Ovary (tissue), 3 donors: ENCODE measurements at regions not wholly inside any gene's neighbourhood (a gene's known extent, or its start where the extent isn't known, plus 50 kb on each side); places are given as distances from the start of the nearest gene placed in this dataset.

Experiments
- EP300 ChIP-seq: sonication (generic); formaldehyde crosslinking; IDR thresholded peaks from one replicate; pipeline ENCODE4 v1.6.1; 2017; ENCODE audit warnings: antibody characterized with exemption
- TF ChIP-seq, protein P1 (sequence below), 3 donors: fragments of 450-650 bp in 2 of 3; fragments of 200-600 bp in 1 of 3; IDR thresholded peaks; one replicate each; pipeline versions ENCODE4 v1.5.1 to v1.8.0; 2016 to 2022; ENCODE audit warnings: antibody characterized with exemption in 3 of 3, mild to moderate bottlenecking in 1 of 3
- donor health status: DM: no; HTN: no; CAD: no.

DNA sequence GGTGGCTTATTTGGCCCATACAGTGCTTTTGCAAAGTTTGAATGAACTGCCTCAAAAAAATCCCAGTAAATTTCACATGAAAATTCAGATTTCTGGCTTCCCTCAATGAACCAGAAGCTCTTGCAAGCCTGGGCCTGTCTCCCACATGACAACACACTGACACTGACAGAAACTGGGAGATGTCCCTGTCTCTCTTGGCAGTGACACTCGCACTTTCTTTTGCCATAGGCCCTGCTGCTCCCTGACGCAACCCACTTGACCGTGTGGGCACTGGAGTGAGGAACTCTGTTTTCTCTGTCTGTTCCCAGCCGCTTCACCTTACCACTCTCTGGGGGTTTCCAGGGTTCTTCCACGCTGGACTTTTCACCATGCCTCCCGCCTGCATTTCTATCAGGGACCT is 524.5 kb downstream of the SHQ1 start:
- TF ChIP-seq, protein P1, sequence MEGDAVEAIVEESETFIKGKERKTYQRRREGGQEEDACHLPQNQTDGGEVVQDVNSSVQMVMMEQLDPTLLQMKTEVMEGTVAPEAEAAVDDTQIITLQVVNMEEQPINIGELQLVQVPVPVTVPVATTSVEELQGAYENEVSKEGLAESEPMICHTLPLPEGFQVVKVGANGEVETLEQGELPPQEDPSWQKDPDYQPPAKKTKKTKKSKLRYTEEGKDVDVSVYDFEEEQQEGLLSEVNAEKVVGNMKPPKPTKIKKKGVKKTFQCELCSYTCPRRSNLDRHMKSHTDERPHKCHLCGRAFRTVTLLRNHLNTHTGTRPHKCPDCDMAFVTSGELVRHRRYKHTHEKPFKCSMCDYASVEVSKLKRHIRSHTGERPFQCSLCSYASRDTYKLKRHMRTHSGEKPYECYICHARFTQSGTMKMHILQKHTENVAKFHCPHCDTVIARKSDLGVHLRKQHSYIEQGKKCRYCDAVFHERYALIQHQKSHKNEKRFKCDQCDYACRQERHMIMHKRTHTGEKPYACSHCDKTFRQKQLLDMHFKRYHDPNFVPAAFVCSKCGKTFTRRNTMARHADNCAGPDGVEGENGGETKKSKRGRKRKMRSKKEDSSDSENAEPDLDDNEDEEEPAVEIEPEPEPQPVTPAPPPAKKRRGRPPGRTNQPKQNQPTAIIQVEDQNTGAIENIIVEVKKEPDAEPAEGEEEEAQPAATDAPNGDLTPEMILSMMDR (IDR thresholded peaks at IDR 0.05): no peak
- no peak for TF ChIP-seq EP300
